Uterus (tissue), 3 donors: ENCODE measurements at regions not wholly inside any gene's neighbourhood (a gene's known extent, or its start where the extent isn't known, plus 50 kb on each side); places are given as distances from the start of the nearest gene placed in this dataset.

ENCODE experiments used
- DNase-seq, 2 donors: peaks; one replicate each; pipeline ENCODE4 v3.0.0-alpha.2; 2019 to 2020
- H3K27ac ChIP-seq, 2 donors: fragments of 200-600 bp; sonication (generic); 1 replicate in 1 of 2; 2 replicates in 1 of 2; pipeline ENCODE4 v1.5.1; 2016 to 2018
- H3K27me3 ChIP-seq, 2 donors: fragments of 200-600 bp; sonication (generic); one replicate each; pipeline ENCODE4 v1.5.1; 2018 to 2019; ENCODE audit warnings: control low read depth in 1 of 2
- H3K36me3 ChIP-seq, 2 donors: fragments of 200-600 bp; sonication (generic); one replicate each; pipeline ENCODE4 v1.5.1; 2019; ENCODE audit warnings: control low read depth in 1 of 2
- H3K4me1 ChIP-seq, 2 donors: fragments of 200-600 bp; sonication (generic); one replicate each; pipeline ENCODE4 v1.5.1; 2018 to 2019; ENCODE audit warnings: control low read depth in 1 of 2
- H3K4me3 ChIP-seq, 2 donors: fragments of 200-600 bp; sonication (generic); 1 replicate in 1 of 2; 2 replicates in 1 of 2; pipeline ENCODE4 v1.5.1; 2018 to 2019; ENCODE audit warnings: mild to moderate bottlenecking in 1 of 2
- H3K9me3 ChIP-seq, 2 donors: fragments of 200-600 bp; sonication (generic); one replicate each; pipeline ENCODE4 v1.5.1; 2019; ENCODE audit warnings: control low read depth in 1 of 2
- POLR2A ChIP-seq, 2 donors: fragments of 450-650 bp; IDR thresholded peaks; one replicate each; pipeline ENCODE4 v1.6.1; 2016; ENCODE audit warnings: antibody characterized with exemption in 2 of 2, mild to moderate bottlenecking in 1 of 2, moderate library complexity in 1 of 2
- intact Hi-C: fragments of 100-400 bp; cut with DNase I; formaldehyde crosslinking; loops from one replicate; pipeline ENCODE4 v1.15.1; 2023; ENCODE audit warnings: low total_unique reads
- TF ChIP-seq, protein P1 (sequence below), 4 experiments: fragments of 200-600 bp in 2 of 4; fragments of 450-650 bp in 2 of 4; sonication (generic) in 2 of 4; IDR thresholded peaks; one replicate each; pipeline ENCODE4 v1.5.1; 2016 to 2019; ENCODE audit warnings: antibody characterized with exemption in 4 of 4, mild to moderate bottlenecking in 2 of 4, moderate library complexity in 1 of 4
- donor health status: DM: yes; HTN: yes; CAD: no.

GRCh38 chr12:13668880-13669279, 312.5 kb downstream of the GRIN2B start:
- H3K27ac ChIP-seq = no peak overlapping the region
- H3K9me3 ChIP-seq = no peaks in the 10 kb centered on the region
- H3K4me1 ChIP-seq = no peaks in the 10 kb centered on the region
- DNase-seq = no peak
- TF ChIP-seq, protein P1, sequence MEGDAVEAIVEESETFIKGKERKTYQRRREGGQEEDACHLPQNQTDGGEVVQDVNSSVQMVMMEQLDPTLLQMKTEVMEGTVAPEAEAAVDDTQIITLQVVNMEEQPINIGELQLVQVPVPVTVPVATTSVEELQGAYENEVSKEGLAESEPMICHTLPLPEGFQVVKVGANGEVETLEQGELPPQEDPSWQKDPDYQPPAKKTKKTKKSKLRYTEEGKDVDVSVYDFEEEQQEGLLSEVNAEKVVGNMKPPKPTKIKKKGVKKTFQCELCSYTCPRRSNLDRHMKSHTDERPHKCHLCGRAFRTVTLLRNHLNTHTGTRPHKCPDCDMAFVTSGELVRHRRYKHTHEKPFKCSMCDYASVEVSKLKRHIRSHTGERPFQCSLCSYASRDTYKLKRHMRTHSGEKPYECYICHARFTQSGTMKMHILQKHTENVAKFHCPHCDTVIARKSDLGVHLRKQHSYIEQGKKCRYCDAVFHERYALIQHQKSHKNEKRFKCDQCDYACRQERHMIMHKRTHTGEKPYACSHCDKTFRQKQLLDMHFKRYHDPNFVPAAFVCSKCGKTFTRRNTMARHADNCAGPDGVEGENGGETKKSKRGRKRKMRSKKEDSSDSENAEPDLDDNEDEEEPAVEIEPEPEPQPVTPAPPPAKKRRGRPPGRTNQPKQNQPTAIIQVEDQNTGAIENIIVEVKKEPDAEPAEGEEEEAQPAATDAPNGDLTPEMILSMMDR (IDR thresholded peaks at IDR 0.05) = no peak
- no peak for TF ChIP-seq POLR2A (IDR thresholded peaks at IDR 0.05)
- no peaks in the 10 kb centered on the region for H3K27me3 ChIP-seq
- intact Hi-C loops = no loop called here
- no peak overlapping the region for H3K4me3 ChIP-seq
- H3K36me3 ChIP-seq = no peaks in the 10 kb centered on the region

GRCh38 chr12:13666806-13667205, 314.6 kb downstream of the GRIN2B start:
- Histone ChIP-seq H3K27me3 (no peaks in the 10 kb centered on the region), H3K36me3 (no peaks in the 10 kb centered on the region), H3K4me3 (no peak overlapping the region), H3K9me3 (no peaks in the 10 kb centered on the region), H3K4me1 (no peaks in the 10 kb centered on the region), H3K27ac (no peak overlapping the region)
- TF ChIP-seq, protein P1 (IDR thresholded peaks at IDR 0.05) = no peak
- TF ChIP-seq POLR2A (IDR thresholded peaks at IDR 0.05) = no peak
- no peak for DNase-seq
- intact Hi-C loops = no loop called here

DNA sequence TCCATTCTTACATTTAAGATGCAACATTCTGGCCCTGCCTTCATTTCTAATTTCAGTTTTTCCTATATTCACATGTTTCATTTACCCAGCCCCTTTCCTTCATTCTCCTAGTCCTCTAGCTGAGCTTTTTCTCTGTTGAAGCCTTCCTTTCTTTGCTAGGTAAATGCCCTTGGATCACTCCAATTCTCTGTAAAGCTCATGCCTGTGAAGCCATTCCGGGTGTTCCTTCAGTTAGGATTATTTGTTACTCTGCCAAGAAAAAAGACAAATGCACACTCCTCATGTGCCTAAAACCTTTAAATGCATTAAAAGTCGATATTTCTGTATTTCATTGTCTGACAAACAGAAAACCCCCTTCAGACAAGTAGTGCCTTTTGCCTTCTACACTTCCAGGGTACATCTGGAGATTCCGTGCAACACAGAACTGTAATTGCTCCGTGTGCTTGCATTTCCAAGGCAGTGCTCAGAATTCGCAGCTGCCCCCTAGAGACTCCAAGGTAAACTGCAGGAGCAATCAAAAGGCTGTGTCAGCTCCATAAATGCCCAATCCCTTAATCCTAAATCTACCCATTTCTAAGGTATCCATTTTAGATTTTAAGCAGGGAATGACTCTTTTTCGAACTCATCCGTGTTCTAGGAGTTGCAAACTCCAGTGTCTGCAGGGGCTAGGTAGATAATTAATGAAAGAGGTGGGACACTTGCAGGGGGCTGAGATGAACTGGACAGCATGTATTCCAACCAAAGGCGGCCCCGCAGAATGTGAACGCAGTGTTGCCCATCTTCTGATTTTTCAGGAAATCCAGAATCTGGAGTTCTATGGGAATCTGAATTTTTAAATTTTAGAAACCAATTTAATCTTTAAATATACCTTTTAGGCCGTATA, 320.2 kb downstream of the GRIN2B start:
- no peak overlapping the region for H3K4me3 ChIP-seq
- no peaks in the 10 kb centered on the region for H3K36me3 ChIP-seq
- intact Hi-C loops = no loop called here
- H3K4me1 ChIP-seq = no peaks in the 10 kb centered on the region
- no peak overlapping the region for H3K27ac ChIP-seq
- no peak for TF ChIP-seq POLR2A (IDR thresholded peaks at IDR 0.05)
- TF ChIP-seq, protein P1 (IDR thresholded peaks at IDR 0.05) = peak; percentile 58 to 67 (median 63)
- DNase-seq = peak; percentile 17 to 18
- H3K27me3 ChIP-seq = no peaks in the 10 kb centered on the region
- no peaks in the 10 kb centered on the region for H3K9me3 ChIP-seq

GRCh38 chr12:13654456-13654855, 326.9 kb downstream of the GRIN2B start:
- Histone ChIP-seq H3K4me1 (no peaks in the 10 kb centered on the region), H3K4me3 (no peak overlapping the region), H3K27ac (no peak overlapping the region), H3K36me3 (no peaks in the 10 kb centered on the region), H3K27me3 (no peaks in the 10 kb centered on the region), H3K9me3 (no peaks in the 10 kb centered on the region)
- intact Hi-C loops = no loop called here
- TF ChIP-seq, protein P1 (IDR thresholded peaks at IDR 0.05) = no peak
- TF ChIP-seq POLR2A (IDR thresholded peaks at IDR 0.05) = no peak
- no peak for DNase-seq

GRCh38 chr12:13652105-13652504, 329.3 kb downstream of the GRIN2B start:
- H3K4me1 ChIP-seq = no peaks in the 10 kb centered on the region
- H3K36me3 ChIP-seq = no peaks in the 10 kb centered on the region
- no peak overlapping the region for H3K27ac ChIP-seq
- DNase-seq = no peak
- no peaks in the 10 kb centered on the region for H3K27me3 ChIP-seq
- no peak overlapping the region for H3K4me3 ChIP-seq
- TF ChIP-seq POLR2A (IDR thresholded peaks at IDR 0.05) = no peak
- TF ChIP-seq, protein P1 (IDR thresholded peaks at IDR 0.05) = no peak
- H3K9me3 ChIP-seq = no peaks in the 10 kb centered on the region
- intact Hi-C loops = no loop called here
